Adrenal gland (tissue), 9 donors: ENCODE measurements at regions not wholly inside any gene's neighbourhood (a gene's known extent, or its start where the extent isn't known, plus 50 kb on each side); places are given as distances from the start of the nearest gene placed in this dataset.
A peak's percentile ranks its signal among the peaks of the same experiment; 100 is the strongest.

Source experiments
- DNase-seq, 7 donors: peaks; one replicate each; pipeline ENCODE4 v3.0.0-alpha.2; 2019 to 2020
- H3K27ac ChIP-seq, 5 donors: fragments of 200-600 bp; sonication (generic) in 4 of 5; 1 replicate in 3 of 5; 2 replicates in 2 of 5; pipeline versions ENCODE4 v1.5.1 to v1.8.0; 2016 to 2020; ENCODE audit warnings: mild to moderate bottlenecking in 1 of 5
- H3K27me3 ChIP-seq: fragments of 200-600 bp; 2 replicates; pipeline ENCODE4 v1.8.0; 2021
- H3K36me3 ChIP-seq, 2 donors: fragments of 200-600 bp; replicated peaks in 1 of 2; 1 replicate in 1 of 2; 2 replicates in 1 of 2; pipeline versions ENCODE4 v1.5.1 to v1.8.0; 2018 to 2022
- H3K4me1 ChIP-seq, 2 donors: fragments of 200-600 bp; replicated peaks in 1 of 2; 1 replicate in 1 of 2; 2 replicates in 1 of 2; pipeline versions ENCODE4 v1.5.1 to v1.8.0; 2018 to 2021
- H3K4me3 ChIP-seq, 4 donors: fragments of 200-600 bp; sonication (generic) in 3 of 4; one replicate each; pipeline ENCODE4 v1.5.1; 2016 to 2018
- H3K9me3 ChIP-seq, 3 donors: fragments of 200-600 bp; sonication (generic) in 1 of 3; replicated peaks in 1 of 3; 1 replicate in 2 of 3; 2 replicates in 1 of 3; pipeline versions ENCODE4 v1.5.1 to v1.8.0; 2016 to 2021
- POLR2A ChIP-seq, 2 donors: fragments of 450-650 bp; IDR thresholded peaks; one replicate each; pipeline ENCODE4 v1.6.1; 2017; ENCODE audit warnings: antibody characterized with exemption in 2 of 2, mild to moderate bottlenecking in 2 of 2, moderate library complexity in 1 of 2
- WGBS, 4 donors: extraction: QIAGEN DNeasy Blood & Tissue Kit in 2 of 4; methylation state at CpG; one replicate each; pipeline versions ENCODE4 v1.1.5 to v1.1.7; 2013 to 2017; 5-methylcytosine and 5-hydroxymethylcytosine counted together
- intact Hi-C, 2 donors: fragments of 100-400 bp; cut with DNase I; formaldehyde crosslinking; loops; one replicate each; pipeline versions ENCODE4 v1.14.1 to v1.15.0; 2022 to 2023
- TF ChIP-seq, protein P1 (sequence below), 6 experiments: fragments of 450-650 bp in 4 of 6; fragments of 200-600 bp in 2 of 6; sonication (generic) in 1 of 6; IDR thresholded peaks; 1 replicate in 5 of 6; 2 replicates in 1 of 6; pipeline versions ENCODE4 v1.5.1 to v1.8.0; 2016 to 2021; ENCODE audit warnings: antibody characterized with exemption in 6 of 6, mild to moderate bottlenecking in 2 of 6, moderate library complexity in 1 of 6
- donor health status: healthy with polysubstance abuse.
- donor health status: Bipolar disorder and iron deficiency.
- donor health status: DM: yes; HTN: yes; CAD: no.
- donor health status: DM: no; HTN: no; CAD: no.
- donor health status: DM: no; HTN: no; CAD: no.

DNA sequence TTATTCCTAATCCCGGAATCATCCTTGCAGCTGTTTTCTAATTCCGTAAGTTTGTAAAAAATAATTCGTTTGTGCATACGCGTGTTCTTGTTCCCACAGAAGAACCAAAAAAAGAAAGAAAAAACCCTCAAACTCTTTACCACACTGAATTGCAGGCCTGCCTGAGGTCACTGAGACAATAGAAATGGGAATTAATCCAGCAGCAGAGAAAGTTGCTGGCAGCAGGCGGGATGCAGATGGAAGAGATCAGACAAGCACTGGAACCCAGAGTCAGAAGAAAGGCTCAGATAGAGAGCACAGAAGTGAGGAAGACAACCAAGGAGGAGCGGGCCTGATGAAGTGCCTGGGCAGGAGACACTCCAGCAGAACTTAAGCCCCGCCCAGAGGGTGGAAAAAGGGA, 141.5 kb upstream of the VWC2 start:
- Histone ChIP-seq H3K4me1 (no peaks in the 10 kb centered on the region), H3K27me3 (no peaks in the 10 kb centered on the region), H3K27ac (no peak overlapping the region), H3K36me3 (no peaks in the 10 kb centered on the region), H3K9me3 (no peaks in the 10 kb centered on the region), H3K4me3 (no peak overlapping the region)
- DNase-seq = no peak
- TF ChIP-seq, protein P1, sequence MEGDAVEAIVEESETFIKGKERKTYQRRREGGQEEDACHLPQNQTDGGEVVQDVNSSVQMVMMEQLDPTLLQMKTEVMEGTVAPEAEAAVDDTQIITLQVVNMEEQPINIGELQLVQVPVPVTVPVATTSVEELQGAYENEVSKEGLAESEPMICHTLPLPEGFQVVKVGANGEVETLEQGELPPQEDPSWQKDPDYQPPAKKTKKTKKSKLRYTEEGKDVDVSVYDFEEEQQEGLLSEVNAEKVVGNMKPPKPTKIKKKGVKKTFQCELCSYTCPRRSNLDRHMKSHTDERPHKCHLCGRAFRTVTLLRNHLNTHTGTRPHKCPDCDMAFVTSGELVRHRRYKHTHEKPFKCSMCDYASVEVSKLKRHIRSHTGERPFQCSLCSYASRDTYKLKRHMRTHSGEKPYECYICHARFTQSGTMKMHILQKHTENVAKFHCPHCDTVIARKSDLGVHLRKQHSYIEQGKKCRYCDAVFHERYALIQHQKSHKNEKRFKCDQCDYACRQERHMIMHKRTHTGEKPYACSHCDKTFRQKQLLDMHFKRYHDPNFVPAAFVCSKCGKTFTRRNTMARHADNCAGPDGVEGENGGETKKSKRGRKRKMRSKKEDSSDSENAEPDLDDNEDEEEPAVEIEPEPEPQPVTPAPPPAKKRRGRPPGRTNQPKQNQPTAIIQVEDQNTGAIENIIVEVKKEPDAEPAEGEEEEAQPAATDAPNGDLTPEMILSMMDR (IDR thresholded peaks at IDR 0.05) = no peak
- no peak for TF ChIP-seq POLR2A (IDR thresholded peaks at IDR 0.05)
- intact Hi-C loops = no loop called here
- 74 to 82% (median 81%) methylated on average over 7 to 8 of the region's 8 CpGs for WGBS, 4 donors

DNA sequence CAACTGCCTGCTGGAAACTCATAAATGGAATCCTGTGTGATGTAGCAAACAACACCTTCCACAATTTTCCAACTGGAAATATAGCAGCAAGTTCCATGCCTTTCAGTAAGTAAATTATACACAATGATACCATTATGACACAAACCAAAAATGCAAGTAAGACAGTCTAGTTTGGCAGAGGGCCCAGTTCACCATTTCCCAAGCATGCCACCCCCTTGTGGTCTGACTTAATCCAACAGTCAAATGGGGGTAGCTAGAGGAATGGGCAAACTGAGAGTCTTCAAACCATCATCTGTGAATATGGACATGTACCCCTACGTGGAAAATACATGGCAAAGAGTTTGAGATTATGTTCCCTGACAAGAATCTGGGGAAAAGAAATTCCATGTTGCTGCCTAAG, 137.6 kb upstream of the VWC2 start:
- intact Hi-C loops = no loop called here
- Histone ChIP-seq H3K4me3 (no peak overlapping the region), H3K27ac (no peak overlapping the region), H3K9me3 (no peaks in the 10 kb centered on the region), H3K27me3 (no peaks in the 10 kb centered on the region), H3K36me3 (no peaks in the 10 kb centered on the region), H3K4me1 (no peaks in the 10 kb centered on the region)
- 53 to 92% (median 71%) methylated on average over 1 of the region's 1 CpG for WGBS, 4 donors
- peak in 1 of 7 donors; percentile 6 for DNase-seq
- TF ChIP-seq, protein P1 (IDR thresholded peaks at IDR 0.05) = no peak
- TF ChIP-seq POLR2A (IDR thresholded peaks at IDR 0.05) = no peak

DNA sequence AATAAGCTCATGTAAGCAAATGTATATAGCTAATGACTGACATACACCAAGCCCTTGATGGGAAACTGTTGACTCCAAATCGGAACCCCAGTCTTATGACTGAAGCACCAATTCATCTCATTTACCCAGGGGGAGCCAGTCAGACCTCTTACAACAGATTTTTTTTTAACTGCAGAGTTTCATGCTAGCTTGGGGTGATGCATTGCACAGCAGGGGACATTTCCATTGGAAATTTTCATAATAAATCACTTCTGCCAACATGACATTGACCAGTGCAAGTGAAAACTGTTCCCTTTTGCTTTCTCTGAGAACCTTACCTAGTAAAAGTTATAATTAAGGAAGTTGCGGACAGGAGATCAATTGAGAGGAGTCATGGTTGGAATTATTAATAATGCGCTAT, 137.0 kb upstream of the VWC2 start:
- Histone ChIP-seq H3K27me3 (no peaks in the 10 kb centered on the region), H3K4me3 (no peak overlapping the region), H3K27ac (no peak overlapping the region), H3K4me1 (no peaks in the 10 kb centered on the region), H3K9me3 (no peaks in the 10 kb centered on the region), H3K36me3 (no peaks in the 10 kb centered on the region)
- 77 to 83% (median 80%) methylated on average over 3 of the region's 3 CpGs for WGBS, 4 donors
- no peak for DNase-seq
- TF ChIP-seq, protein P1 (IDR thresholded peaks at IDR 0.05) = no peak
- no peak for TF ChIP-seq POLR2A (IDR thresholded peaks at IDR 0.05)
- intact Hi-C loops = no loop called here

DNA sequence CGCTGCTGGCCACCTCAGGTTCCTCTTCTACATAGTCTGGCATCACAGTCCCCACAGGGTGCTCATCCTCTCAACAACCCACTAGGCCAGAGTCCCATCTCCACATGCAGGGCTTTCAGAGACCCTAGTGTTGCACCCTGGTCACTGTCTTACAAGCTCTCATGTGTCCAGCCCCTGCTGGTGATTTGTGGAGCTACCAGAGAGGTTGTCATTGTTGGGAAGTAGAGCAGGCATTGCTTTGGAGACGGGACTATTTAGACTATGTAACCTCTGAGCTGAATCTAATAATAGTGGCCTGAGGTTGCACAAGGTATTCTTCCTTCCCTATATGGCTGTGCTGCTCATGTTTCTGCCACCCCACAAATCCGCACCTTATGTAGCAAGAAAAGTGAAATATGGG, 135.3 kb upstream of the VWC2 start:
- Histone ChIP-seq H3K4me3 (no peak overlapping the region), H3K27me3 (no peaks in the 10 kb centered on the region), H3K27ac (no peak overlapping the region), H3K36me3 (no peaks in the 10 kb centered on the region), H3K4me1 (no peaks in the 10 kb centered on the region), H3K9me3 (no peaks in the 10 kb centered on the region)
- intact Hi-C loops = no loop called here
- no peak for DNase-seq
- TF ChIP-seq, protein P1 (IDR thresholded peaks at IDR 0.05) = no peak
- TF ChIP-seq POLR2A (IDR thresholded peaks at IDR 0.05) = no peak
- 47 to 74% (median 60%) methylated on average over 3 of the region's 3 CpGs for WGBS, 4 donors
